HG03378 (cell line): ENCODE measurements at regions not wholly inside any gene's neighbourhood (a gene's known extent, or its start where the extent isn't known, plus 50 kb on each side); places are given as distances from the start of the nearest gene placed in this dataset.
"Not testable (repeated sequence)": the region's sequence is repeated elsewhere in the genome, so short reads cannot be mapped to it uniquely, and the experiment has no call there.

Experiments
- ATAC-seq: cut with Tn5 transposase; IDR thresholded peaks from one replicate; pipeline ENCODE4 v1.9.1; 2021; ENCODE audit warnings: mild to moderate bottlenecking, moderate library complexity; ENCODE audit not compliant: unreplicated experiment

DNA sequence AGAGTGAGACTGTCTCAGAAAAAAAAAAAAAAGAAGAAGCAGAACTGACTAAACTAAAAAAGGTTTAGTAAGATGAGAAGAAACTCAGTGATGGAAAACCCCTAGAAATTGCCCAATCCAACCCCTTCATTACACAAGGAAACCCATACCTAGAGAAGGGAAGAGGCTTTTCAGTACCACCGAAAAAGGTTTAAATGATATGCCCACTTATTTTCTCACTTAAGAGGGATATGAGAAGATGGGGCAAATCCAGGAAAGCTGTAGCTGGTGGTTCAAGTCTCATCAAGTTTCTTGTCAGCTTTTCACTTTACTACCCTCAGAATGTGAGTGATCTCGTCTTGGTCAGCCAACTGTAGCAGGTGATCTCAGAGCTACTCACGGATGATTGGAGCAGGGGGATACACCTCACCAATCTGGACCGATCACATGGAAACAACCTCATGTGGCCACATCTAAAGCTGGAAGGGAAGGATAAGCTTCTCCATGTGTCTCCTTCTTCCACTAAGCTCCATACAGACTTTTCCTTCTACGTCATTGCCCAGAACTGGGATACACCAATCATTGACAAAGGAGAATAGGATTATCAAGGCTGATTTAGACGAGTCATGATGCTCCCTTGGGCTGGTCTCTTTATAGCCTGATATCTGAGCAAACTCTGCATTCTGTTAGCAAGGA lies 126.7 kb upstream of the POU3F1 start:
- ATAC-seq, result peak; percentile 57

DNA sequence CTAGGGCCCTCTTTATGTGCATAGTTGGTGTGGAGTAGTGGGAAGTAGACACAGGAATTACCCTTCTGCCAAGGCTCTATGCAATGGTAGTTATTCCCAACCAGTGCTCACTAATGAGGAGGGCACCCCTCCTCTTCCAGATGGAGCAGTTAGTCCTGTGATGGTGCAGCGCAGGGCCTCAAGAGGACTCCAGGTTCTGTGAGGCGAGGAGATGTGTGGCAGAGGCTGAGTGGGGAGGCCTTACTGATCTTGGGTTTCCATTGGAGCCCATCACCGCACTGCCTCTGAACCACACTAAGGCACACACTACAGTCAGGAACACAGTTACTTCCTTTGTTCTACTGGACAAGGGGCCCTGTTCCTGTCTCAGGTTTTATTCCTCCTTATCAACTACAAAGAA lies 122.5 kb upstream of the POU3F1 start:
- no peak for ATAC-seq

DNA sequence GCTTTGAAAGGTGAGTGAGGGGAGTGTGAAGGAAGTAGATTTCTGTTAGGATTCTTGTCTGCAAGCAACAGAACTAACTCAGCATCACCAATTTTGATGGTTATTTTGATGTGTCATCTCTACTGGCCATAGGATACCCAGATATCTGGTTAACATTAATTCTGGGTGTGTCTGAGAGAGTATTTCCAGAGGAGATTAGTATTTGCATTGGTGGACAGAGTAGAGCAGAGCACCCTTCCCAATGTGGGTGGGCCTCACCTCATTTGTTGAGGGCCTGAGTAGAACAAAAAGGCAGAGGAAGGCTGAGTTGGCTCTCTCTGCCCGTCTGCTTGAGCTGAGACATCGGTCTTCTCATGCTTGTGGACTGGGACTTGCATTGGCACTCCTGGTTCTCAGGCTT lies 121.8 kb upstream of the POU3F1 start:
- no peak for ATAC-seq

DNA sequence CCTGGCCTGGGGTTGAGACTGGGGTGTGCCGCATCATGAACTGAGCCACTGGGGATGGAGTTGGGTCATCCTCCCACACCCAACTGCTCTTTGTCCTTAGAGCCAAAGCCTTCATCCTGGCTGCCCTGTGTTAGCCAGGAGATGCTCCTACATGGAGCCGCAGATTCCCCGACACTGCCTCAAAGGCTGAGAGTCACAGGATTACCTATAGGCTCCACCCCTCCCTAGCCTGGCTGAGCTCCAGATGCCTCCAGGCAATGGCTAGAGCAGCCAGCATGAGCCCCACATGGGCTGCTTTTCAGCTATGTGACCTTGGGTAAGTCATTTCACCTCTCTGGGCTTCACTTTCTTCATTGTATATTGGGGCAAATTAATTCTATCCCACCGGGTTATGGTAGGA lies 119.9 kb upstream of the POU3F1 start:
- ATAC-seq, result no peak

DNA sequence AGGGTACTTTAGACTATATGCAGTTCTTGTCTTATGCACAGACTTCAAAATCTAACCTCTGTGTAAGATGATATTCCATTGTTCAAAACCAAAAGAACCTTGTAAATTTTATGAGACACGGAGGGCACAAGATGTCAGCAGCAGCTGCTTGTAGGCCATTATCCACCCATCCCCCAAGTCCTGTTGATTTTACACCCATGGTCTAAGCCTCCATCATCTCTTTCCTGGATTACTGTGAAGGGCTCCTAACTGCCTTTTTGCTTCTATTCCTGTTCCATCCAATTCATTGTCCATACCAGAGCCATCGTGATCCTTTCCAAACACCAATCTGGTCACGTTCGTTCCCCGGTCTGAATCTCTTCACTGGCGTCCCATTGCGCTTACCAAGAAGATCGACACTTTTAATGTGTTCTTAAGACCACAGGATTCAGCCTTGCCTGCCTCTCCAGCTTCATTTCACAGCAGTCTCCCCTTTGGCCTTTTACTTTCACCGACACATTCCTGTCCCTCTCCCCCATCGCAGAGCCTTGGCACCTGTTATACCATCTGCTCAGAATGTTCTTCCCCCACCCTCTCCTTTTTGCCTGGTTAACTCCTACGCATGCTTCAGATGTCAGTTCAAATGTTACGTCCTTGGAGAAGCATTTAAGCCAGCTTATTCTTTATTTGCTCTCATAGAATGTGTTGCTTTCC lies 107.3 kb upstream of the POU3F1 start:
- no peak for ATAC-seq

DNA sequence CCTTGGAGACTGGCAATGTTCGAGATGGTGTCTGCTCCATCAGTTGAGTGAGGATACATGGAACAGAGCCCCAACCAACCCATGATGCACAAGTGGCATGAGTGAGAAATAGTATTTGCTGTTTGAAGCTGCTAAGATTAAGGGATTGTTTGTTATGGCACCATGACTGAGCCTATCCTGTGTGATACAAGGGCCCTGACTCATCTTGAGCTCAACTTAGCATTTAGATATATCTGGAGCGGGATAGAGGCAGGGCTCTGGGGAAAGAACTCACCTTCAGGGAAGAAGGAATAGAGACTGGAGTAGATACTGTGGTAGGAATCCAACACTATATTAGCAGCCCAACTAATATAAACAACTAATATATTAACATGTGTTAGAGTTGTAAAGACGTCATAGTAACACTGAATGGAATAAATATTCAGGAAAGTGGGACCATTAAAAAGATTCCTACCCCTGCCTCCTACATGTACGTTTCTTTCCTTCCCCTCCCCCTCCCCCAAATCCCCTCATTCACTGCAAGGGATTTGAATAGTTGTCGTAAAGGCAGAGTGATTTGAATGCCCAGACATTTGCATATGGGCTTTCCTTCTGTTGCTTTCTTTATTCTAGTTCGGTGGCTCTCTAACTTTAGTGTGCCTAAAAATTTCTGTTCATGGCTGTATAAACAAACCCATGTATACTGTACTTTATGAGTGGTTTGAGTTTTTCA lies 106.6 kb upstream of the POU3F1 start:
- ATAC-seq, result no peak

DNA sequence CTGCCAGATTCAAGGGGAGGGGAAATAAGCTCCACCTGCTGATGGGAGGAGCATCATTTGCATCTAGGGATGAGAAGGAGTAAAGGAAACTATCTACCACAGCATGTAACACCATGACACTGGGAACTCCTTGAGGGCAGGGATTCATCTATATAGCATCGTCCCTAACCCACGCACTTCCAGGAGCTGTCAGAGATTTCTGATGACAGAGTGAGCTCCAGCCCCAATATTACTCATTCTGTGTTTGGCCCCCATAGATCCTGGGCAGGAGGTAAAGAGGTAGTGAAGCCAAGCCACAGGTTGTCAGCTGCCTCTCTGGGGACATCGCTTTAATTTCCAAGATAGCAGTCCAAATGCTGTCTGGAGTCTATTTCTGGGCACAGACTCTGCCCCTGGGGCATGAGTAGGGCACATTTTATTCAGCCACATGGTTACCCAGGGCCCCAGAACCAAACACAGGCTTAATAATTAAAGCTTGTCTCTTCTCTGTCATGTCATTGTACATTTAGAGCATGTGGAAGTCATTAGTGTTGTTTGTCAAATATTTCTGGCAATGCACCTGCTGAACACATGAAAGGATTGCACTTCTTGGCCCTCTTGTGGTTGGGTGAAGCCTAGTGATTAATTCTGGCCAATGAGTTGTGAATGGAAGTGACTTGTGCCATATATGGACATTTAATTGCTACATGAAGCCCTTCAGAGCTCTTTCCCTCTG lies 105.9 kb upstream of the POU3F1 start:
- ATAC-seq, result no peak

DNA sequence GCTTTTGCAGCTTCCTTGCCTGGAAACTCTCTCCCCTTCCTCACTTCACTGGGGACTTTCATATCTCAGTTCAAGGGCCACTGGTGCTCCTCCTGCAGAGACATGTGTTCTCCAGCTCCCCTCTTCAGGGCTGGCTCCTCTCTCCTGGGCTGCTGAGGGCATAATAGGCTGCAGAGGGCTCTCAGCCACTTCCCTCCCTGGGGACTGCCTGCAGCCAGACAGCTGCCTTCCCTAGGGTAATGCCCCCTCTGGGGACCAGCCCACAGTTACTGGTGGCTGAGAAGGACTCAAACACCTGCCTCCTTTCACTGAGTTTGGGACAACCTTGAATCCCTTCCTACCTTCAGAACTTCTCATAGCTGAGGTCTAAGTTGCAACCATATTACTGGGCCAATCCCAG lies 104.8 kb upstream of the POU3F1 start:
- ATAC-seq, result no peak

DNA sequence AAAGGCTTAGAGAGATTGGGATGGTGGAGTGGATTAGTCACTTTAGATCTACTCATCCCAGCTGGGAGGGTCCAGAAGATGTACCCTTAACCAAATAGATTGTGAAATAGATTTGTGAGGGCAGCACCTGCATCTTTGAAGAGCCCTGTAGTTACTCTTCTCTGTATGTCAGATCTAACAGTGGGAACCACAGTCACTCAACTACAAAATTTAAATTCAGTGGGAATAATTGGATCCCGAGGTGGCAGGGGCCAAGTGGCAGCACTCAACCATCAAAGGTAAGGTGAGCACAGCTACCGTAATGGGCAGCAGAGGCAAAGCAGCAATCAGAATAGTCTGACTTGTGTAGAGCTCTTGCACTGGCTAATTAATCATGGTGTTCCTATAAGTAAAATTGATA lies 99.5 kb upstream of the POU3F1 start:
- not testable (repeated sequence) for ATAC-seq

DNA sequence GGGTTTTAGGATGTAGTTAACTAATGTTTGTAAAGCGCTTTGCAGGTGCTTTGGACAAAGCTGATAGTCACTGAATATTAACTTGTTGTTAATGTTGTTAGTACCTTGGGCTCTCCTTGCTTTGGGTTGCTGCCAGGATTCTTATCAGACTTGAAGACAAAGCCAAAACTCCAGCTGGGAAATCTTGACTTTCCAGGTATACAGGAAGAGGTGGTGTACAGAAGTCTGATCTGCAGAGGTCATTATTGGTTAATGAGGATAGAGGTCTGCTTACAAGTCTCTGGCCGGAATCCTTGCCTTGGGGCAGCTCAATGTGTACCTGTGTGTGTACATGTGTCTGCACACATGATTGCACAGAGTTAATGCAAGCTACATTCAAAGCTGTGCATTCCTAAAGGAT lies 96.0 kb upstream of the POU3F1 start:
- ATAC-seq, result no peak

DNA sequence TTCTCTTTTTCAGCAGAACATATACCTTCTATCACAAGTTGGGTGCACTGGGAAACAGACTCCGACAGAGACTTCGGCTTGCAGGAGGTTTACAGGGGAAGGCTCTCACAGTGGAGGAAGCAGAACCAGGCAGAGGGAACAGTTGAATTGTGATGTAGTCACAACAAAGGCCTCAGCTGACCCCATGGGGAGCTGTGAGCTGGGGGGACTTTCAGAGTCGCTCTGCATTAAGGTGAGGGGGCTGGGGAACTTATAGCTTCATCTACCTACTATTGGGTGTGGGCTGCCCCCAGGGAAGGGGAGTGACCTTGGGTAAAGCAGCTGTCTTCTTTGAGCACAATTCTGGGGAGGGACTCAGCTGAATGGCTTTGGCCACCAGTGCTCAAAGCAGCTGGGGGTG lies 94.9 kb upstream of the POU3F1 start:
- no peak for ATAC-seq

DNA sequence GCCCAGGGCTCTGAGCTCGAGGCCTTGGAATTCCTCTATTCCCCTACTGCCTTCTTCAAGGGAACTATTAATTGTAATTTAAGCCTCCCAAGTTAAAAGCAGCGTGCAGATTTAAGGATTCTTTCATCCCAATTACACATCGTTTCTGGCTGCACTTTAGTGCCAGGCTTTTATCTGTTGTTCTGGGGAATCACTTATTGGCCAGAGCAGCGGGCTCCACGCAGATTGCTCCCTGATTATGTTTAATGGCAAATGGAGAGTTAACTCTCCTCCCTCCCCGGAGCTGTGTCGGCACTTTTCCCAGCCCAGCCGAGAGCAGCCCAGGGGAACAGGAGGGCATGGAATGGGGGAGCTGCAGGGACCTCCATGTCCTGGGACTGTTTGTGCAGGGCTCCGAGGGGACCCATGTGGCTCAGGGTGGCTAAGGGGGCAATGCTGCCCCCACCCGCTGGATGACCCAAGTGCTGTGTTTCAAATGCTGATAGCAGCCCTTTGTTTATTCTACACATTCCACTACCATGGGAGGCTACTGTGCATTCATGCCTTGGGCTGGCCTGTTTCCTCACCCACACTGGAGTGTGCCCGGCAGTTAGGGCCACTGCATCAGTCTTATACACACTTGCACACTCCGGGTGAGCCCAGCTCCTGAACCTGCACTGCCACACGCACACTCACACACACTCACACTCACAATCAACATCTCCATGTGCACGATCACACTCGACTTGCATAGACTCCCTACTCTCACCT lies 93.3 kb upstream of the POU3F1 start:
- no peak for ATAC-seq

DNA sequence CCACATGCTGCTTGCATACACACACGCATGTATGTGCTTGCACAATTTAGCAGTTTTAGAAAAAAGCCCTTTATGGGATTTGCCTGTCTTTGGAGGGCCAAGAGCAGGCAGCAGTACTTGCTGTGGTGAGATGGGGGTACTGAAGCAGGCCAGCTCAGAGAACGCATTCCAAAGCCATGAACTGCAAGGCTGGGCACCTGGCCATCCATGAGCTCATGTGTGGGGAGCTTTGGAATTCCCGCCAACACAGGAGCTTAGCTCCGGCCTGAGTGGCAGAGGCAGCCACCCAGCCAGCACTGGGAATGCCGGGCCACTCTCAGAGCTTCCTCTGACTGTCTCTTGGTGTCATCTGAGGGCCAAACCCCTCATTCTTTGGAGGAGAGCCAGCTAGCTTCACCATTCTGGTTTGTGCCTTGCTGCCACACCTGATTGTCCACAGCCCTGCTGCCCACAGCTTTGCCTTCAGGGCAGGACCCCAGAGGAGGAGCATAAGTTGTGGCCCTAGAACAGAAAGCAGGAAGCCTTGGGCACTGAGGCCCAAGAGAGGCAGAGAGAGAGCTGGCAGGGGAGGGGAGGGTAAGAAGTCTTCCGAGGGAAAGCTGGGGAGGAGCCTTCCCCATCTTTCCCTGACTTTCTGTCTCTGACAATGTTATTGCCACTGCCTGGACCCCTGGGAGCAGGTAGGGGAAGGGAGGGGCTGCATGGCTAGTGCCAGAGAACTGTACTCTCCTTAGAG lies 92.1 kb upstream of the POU3F1 start:
- ATAC-seq, result no peak

DNA sequence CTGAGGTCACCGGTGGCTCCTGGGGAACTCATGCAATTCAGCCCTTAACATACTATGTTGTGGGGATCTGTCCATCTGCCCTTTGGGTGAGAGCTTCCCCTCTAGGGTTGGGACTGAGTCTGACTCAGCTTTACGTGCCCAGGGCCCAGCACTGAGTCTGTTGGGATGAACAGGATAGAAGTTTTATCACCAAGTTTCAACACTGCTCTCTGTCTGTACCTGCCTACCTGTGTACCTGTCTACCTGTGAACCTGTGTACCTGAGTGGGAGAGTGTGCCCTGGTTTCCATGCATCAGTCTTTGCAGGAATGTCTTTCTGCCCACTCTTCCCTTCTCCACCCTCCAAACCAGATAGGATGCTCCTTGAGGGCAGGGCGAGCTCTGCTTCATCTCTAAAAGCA lies 90.6 kb upstream of the POU3F1 start:
- no peak for ATAC-seq

DNA sequence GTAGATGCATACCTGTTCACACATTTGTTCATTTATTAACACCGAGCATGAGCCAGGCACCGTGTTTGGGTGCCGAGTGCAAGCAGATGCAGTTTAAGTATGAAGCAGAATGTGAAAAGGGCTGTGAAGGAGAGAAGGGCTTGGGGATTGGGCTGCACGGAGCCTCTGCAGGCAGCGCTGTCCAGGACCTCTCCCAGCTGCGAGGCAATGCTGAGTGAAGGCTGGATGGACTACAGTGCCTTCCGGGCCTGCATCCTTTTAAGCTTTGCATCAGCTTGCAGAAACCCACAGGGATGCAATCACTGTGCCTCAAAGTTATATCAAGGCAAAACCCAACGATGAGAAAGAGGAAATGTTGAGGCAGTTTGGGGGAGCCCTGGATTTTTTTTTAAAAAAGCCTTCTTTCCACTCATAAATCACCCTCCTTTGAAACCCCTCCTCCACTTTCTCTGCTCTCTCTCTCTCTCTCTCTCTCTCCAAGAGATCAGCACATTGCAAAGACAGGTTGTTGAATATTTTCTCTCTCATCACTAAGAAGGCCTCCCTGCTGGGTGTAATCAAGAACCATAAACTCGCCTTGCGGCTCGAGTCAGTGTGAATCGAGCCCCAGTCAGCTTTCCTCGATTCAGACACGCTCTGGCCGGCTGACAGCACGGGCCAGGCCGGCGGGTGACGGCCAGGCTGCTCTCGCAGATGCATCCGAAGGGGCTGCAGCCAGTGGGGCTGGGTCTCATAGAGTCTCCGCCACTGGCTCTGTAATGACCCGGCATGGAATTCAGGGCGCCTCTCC lies 89.2 kb upstream of the POU3F1 start:
- no peak for ATAC-seq

DNA sequence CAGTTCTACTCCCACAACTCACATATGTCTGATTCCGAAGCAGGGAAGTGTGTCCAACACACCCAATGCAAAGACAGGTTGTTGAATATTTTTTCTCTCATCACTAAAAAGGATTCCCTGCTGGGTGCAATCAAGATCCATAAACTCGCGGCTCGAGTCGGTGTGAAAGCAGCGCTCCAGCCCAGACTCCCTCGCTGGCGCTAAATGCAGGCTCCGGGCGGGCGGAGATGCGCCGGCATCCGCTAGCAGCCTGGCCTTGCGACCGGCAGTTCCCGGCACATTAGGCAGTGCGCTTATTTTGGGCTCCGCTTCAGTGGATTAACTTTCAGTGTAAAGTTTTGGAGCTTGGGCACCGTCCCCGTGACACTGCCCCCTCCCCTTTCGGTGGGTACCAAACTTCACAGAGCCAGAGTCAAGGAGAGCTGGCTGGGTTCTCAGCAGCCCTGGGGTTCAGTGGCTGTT lies 87.7 kb upstream of the POU3F1 start:
- no peak for ATAC-seq

DNA sequence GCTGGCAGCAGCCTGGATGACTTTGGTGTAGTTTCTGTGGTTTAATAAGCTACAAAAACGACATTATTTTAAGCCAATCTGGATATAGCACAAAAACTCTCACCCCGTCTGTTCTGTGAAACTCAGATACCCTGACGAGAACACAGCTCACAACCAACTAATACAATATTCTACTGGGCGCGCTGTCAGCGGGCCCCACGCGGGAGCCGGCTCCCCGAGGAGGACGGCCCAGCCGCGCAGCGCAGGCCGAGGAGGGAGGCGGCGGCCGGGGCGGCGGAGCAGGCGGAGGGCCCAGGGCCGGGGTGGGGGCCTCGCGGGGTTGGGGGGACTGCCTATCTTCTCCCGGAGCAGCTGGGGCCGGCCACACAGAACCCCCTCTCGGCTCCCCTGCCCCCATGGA lies 87.2 kb upstream of the POU3F1 start:
- no peak for ATAC-seq

DNA sequence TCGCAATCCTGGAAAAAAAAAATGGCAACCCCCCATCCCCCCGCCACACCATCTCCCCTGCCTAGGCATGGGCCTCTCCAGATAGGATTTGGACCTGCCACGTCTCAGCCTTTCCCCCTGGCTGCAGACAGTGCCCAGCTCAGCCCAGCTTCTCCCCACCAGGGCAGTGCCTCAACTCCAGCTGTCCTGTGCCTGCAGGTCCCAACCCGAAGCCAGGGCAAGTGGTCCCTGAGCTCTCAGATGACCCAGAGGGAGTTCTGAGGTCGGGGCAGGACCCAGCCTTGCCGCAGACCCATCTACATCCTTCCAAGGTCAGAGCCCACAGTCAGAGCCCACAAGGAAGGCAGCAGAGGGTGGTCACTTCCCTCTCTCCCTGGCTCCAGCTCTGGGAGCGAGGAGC lies 86.7 kb upstream of the POU3F1 start:
- no peak for ATAC-seq

DNA sequence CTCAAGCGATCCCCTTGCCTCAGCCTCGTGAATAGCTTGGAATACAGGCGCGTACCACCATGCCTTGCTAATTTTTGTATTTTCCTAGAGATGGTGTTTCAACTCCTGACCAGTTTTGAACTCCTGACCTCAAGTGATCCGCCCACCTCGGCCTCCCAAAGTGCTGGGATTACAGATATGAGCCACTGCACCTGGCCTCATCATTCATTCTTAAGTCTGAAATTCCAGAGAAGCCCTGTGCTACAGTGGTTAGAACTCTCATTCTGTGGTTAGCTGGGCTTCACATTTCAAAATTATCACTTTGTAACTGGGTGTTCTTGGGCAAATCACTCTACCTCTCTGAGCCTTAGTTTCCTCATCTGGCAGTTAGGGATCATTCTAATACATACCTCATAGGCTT lies 86.1 kb upstream of the POU3F1 start:
- ATAC-seq, result no peak
